ENCODE measurements at regions not wholly inside any gene's neighbourhood (a gene's known extent, or its start where the extent isn't known, plus 50 kb on each side); places are given as distances from the start of the nearest gene placed in this dataset.

DNA sequence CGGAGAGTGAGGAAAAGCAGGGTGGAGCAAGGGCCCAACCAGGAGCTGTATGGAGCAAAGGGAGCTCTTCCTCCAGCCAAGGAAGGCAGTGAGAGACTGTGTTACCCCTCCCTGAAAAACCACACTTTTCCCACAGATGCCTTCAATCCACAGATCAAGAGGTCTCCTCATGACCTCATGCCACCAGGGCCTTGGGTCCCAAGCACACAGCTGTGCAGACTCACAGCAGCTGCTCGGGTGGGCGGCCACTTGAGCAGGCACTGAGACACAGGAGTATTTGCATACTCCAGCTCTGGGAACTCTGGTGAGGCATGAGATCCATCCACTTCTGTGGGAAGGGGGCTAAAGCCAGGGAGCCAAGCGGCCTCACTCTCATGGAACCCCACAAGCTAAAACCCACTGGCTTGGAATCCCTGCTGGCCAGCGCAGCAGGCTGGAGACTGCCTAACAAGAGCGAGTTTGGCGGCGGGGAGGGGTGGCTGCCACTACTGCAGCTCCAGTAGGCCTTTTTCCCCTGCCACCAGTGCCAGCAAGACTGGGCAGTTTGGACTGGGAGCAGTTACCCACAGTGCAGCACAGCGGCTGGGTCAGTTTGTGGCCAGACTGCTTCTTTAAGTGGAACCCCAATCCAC lies 880.6 kb upstream of the ARPP21 start:
- CTCF ChIA-PET = no interaction called here
- in situ Hi-C loops (cut with HindIII; ENCODE audit: low pct_unique_long_range_greater_than_20kb, low sequenced_read_pairs) (no loop called here), intact Hi-C loops (cut with micrococcal nuclease; ENCODE audit: unreplicated experiment) (no loop called here)
- no peaks in the 10 kb centered on the region for H3K9me3 ChIP-seq (ENCODE audit: control insufficient read depth, insufficient read depth, low read depth, low read length)
- no peak for DNase-seq (ENCODE audit: low read depth, low spot score)
- no peak overlapping the region for H3K4me3 ChIP-seq (ENCODE audit: low read depth in 2 of 2, low read length in 2 of 2)
- H3K4me1 ChIP-seq (ENCODE audit: control insufficient read depth, insufficient read depth, low read length) = no peaks in the 10 kb centered on the region
- H3K27me3 ChIP-seq (ENCODE audit: control insufficient read depth, insufficient read depth, low read length) = no peaks in the 10 kb centered on the region
- H3K36me3 ChIP-seq (ENCODE audit: control insufficient read depth, insufficient read depth, low read length) = no peaks in the 10 kb centered on the region
- TF ChIP-seq, protein P1, sequence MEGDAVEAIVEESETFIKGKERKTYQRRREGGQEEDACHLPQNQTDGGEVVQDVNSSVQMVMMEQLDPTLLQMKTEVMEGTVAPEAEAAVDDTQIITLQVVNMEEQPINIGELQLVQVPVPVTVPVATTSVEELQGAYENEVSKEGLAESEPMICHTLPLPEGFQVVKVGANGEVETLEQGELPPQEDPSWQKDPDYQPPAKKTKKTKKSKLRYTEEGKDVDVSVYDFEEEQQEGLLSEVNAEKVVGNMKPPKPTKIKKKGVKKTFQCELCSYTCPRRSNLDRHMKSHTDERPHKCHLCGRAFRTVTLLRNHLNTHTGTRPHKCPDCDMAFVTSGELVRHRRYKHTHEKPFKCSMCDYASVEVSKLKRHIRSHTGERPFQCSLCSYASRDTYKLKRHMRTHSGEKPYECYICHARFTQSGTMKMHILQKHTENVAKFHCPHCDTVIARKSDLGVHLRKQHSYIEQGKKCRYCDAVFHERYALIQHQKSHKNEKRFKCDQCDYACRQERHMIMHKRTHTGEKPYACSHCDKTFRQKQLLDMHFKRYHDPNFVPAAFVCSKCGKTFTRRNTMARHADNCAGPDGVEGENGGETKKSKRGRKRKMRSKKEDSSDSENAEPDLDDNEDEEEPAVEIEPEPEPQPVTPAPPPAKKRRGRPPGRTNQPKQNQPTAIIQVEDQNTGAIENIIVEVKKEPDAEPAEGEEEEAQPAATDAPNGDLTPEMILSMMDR (IDR thresholded peaks at IDR 0.05) = no peak
- TF ChIP-seq POLR2AphosphoS5 (IDR thresholded peaks at IDR 0.05; ENCODE audit: low read depth, low read length) (no peak), TCF7L2 (IDR thresholded peaks at IDR 0.05; ENCODE audit: low read depth, low read length) (no peak), SIN3A (IDR thresholded peaks at IDR 0.05; ENCODE audit: borderline replicate concordance, insufficient read depth, low read depth, low read length) (no peak)
- TF ChIP-seq, protein P2, sequence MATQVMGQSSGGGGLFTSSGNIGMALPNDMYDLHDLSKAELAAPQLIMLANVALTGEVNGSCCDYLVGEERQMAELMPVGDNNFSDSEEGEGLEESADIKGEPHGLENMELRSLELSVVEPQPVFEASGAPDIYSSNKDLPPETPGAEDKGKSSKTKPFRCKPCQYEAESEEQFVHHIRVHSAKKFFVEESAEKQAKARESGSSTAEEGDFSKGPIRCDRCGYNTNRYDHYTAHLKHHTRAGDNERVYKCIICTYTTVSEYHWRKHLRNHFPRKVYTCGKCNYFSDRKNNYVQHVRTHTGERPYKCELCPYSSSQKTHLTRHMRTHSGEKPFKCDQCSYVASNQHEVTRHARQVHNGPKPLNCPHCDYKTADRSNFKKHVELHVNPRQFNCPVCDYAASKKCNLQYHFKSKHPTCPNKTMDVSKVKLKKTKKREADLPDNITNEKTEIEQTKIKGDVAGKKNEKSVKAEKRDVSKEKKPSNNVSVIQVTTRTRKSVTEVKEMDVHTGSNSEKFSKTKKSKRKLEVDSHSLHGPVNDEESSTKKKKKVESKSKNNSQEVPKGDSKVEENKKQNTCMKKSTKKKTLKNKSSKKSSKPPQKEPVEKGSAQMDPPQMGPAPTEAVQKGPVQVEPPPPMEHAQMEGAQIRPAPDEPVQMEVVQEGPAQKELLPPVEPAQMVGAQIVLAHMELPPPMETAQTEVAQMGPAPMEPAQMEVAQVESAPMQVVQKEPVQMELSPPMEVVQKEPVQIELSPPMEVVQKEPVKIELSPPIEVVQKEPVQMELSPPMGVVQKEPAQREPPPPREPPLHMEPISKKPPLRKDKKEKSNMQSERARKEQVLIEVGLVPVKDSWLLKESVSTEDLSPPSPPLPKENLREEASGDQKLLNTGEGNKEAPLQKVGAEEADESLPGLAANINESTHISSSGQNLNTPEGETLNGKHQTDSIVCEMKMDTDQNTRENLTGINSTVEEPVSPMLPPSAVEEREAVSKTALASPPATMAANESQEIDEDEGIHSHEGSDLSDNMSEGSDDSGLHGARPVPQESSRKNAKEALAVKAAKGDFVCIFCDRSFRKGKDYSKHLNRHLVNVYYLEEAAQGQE (IDR thresholded peaks at IDR 0.05; ENCODE audit: insufficient read depth in 1 of 2, low read depth in 2 of 2, low read length in 1 of 2) = no peak
- POLR2A ChIA-PET = no interaction called here
- H3K27ac ChIP-seq (ENCODE audit: low read length) = no peak overlapping the region
- no peak for ATAC-seq
- BruUV-seq (replicated peaks) = no TSS peak

DNA sequence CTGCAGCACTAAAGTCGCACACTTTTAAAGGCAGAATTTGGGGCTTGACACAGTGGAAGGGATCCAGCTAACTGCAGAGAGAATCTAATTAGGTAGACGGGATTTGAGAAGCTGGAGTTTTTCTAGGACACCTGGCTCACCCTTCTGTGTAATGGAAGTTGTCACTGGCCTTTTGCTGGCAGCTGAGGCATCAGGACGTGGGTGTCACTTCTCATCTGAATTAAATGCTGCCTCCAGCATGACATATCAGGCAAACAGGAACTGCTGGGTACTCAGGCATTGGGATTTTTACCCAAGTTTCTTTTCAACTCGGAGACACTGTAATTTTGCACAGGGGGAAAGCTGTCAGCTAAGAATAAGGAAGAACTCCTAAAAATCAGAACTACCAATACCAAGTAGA lies 861.9 kb upstream of the ARPP21 start:
- BruUV-seq (replicated peaks) = no TSS peak
- H3K27ac ChIP-seq (ENCODE audit: low read length) = no peak overlapping the region
- H3K27me3 ChIP-seq (ENCODE audit: control insufficient read depth, insufficient read depth, low read length) = no peaks in the 10 kb centered on the region
- ChIA-PET POLR2A (no interaction called here), CTCF (no interaction called here)
- intact Hi-C loops (cut with micrococcal nuclease; ENCODE audit: unreplicated experiment) = no loop called here
- no peak for ATAC-seq
- in situ Hi-C loops (cut with HindIII; ENCODE audit: low pct_unique_long_range_greater_than_20kb, low sequenced_read_pairs) = no loop called here
- no peak overlapping the region for H3K4me3 ChIP-seq (ENCODE audit: low read depth in 2 of 2, low read length in 2 of 2)
- H3K9me3 ChIP-seq (ENCODE audit: control insufficient read depth, insufficient read depth, low read depth, low read length) = no peaks in the 10 kb centered on the region
- H3K36me3 ChIP-seq (ENCODE audit: control insufficient read depth, insufficient read depth, low read length) = no peaks in the 10 kb centered on the region
- no peak for DNase-seq (ENCODE audit: low read depth, low spot score)
- no peaks in the 10 kb centered on the region for H3K4me1 ChIP-seq (ENCODE audit: control insufficient read depth, insufficient read depth, low read length)
- no peak for TF ChIP-seq SIN3A (IDR thresholded peaks at IDR 0.05; ENCODE audit: borderline replicate concordance, insufficient read depth, low read depth, low read length)
- TF ChIP-seq, protein P1 (IDR thresholded peaks at IDR 0.05) = no peak
- no peak for TF ChIP-seq POLR2AphosphoS5 (IDR thresholded peaks at IDR 0.05; ENCODE audit: low read depth, low read length)
- TF ChIP-seq, protein P2 (IDR thresholded peaks at IDR 0.05; ENCODE audit: insufficient read depth in 1 of 2, low read depth in 2 of 2, low read length in 1 of 2) = no peak
- no peak for TF ChIP-seq TCF7L2 (IDR thresholded peaks at IDR 0.05; ENCODE audit: low read depth, low read length)
